ENCODE measurements at regions not wholly inside any gene's neighbourhood (a gene's known extent, or its start where the extent isn't known, plus 50 kb on each side); places are given as distances from the start of the nearest gene placed in this dataset.

GRCh38 chr2:146270618-146271017 is 1574.2 kb upstream of the ACVR2A start:
- TF ChIP-seq ARNTL (CRISPR knock-in tag; IDR thresholded peaks at IDR 0.05; ENCODE audit: borderline replicate concordance, low read depth) (no peak), GLIS3 (CRISPR knock-in tag; IDR thresholded peaks at IDR 0.05) (no peak), ZFP30 (CRISPR knock-in tag; IDR thresholded peaks at IDR 0.05) (no peak), ZFP3 (CRISPR knock-in tag; IDR thresholded peaks at IDR 0.05) (no peak), CSDC2 (CRISPR knock-in tag; IDR thresholded peaks at IDR 0.05) (no peak), ISL1 (CRISPR knock-in tag; IDR thresholded peaks at IDR 0.05) (no peak), ZC3H10 (CRISPR knock-in tag; IDR thresholded peaks at IDR 0.05) (no peak)
